HL-60 (cell line): ENCODE measurements at regions not wholly inside any gene's neighbourhood (a gene's known extent, or its start where the extent isn't known, plus 50 kb on each side); places are given as distances from the start of the nearest gene placed in this dataset.
"Not testable (repeated sequence)": the region's sequence is repeated elsewhere in the genome, so short reads cannot be mapped to it uniquely, and the experiment has no call there.

Experiments
- DNase-seq, 2 experiments: peaks; one replicate each; pipeline ENCODE4 v3.0.0-alpha.2; 2010 to 2020; ENCODE audit warnings: low read depth in 1 of 2, low spot score in 1 of 2
- H3K27ac ChIP-seq: fragments of 250-450 bp; sonication (Bioruptor Pico); replicated peaks from 2 replicates; pipeline ENCODE4 v1.5.1; 2020; ENCODE audit warnings: mild to moderate bottlenecking, moderate library complexity
- H3K27me3 ChIP-seq: fragments of 250-450 bp; sonication (Bioruptor Pico); 2 replicates; pipeline ENCODE4 v1.5.1; 2021; ENCODE audit warnings: mild to moderate bottlenecking, moderate library complexity; ENCODE audit not compliant: insufficient read depth, poor library complexity, severe bottlenecking
- H3K4me3 ChIP-seq: replicated peaks from 2 replicates; pipeline ENCODE4 v1.5.1; 2011; ENCODE audit warnings: mild to moderate bottlenecking, control low read depth, low read length; ENCODE audit not compliant: insufficient read depth
- GABPA ChIP-seq: IDR thresholded peaks from 2 replicates; pipeline ENCODE4 v1.6.1; 2012; ENCODE audit warnings: low read depth
- POLR2AphosphoS5 ChIP-seq: IDR thresholded peaks from 2 replicates; pipeline ENCODE4 v1.6.1; 2012; ENCODE audit warnings: low read depth
- REST ChIP-seq: IDR thresholded peaks from 2 replicates; pipeline ENCODE4 v1.6.1; 2012; ENCODE audit warnings: low read depth; ENCODE audit not compliant: insufficient replicate concordance
- SPI1 ChIP-seq: IDR thresholded peaks from 2 replicates; pipeline ENCODE4 v1.6.1; 2012; ENCODE audit warnings: low read depth, mild to moderate bottlenecking, borderline replicate concordance
- TF ChIP-seq, protein P1 (sequence below): IDR thresholded peaks from one replicate; pipeline ENCODE4 v1.5.1; 2011; ENCODE audit warnings: low read length, control low read depth, inconsistent platforms; ENCODE audit not compliant: insufficient read depth

- H3K27ac ChIP-seq = no peak overlapping the region
- no peaks in the 10 kb centered on the region for H3K27me3 ChIP-seq
- no peak for DNase-seq
- no peak overlapping the region for H3K4me3 ChIP-seq
- TF ChIP-seq POLR2AphosphoS5 (no peak), SPI1 (no peak), GABPA (no peak)
- TF ChIP-seq, protein P1, sequence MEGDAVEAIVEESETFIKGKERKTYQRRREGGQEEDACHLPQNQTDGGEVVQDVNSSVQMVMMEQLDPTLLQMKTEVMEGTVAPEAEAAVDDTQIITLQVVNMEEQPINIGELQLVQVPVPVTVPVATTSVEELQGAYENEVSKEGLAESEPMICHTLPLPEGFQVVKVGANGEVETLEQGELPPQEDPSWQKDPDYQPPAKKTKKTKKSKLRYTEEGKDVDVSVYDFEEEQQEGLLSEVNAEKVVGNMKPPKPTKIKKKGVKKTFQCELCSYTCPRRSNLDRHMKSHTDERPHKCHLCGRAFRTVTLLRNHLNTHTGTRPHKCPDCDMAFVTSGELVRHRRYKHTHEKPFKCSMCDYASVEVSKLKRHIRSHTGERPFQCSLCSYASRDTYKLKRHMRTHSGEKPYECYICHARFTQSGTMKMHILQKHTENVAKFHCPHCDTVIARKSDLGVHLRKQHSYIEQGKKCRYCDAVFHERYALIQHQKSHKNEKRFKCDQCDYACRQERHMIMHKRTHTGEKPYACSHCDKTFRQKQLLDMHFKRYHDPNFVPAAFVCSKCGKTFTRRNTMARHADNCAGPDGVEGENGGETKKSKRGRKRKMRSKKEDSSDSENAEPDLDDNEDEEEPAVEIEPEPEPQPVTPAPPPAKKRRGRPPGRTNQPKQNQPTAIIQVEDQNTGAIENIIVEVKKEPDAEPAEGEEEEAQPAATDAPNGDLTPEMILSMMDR = no peak
These were observed 97.2 kb downstream of the JRKL start for GRCh38 chr11:96486890-96487611.

DNA sequence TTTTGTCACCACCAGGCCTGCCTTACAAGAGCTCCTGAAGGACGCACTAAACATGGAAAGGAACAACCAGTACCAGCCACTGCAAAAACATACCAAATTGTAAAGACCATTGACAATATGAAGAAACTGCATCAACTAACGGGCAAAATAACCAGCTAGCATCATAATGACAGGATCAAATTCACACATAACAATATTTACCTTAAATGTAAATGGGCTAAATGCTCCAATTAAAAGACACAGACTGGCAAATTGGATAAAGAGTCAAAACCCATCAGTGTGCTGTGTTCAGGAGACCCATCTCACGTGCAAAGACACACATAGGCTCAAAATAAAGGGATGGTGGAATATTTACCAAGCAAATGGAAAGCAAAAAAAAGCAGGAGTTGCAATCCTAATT is 99.1 kb downstream of the JRKL start:
- DNase-seq, H3K27me3 ChIP-seq, H3K27ac ChIP-seq, H3K4me3 ChIP-seq: not testable (repeated sequence)

- no peaks in the 10 kb centered on the region for H3K27me3 ChIP-seq
- H3K27ac ChIP-seq = no peak overlapping the region
- TF ChIP-seq SPI1 = no peak
- TF ChIP-seq REST = no peak
- TF ChIP-seq, protein P1 = no peak
- TF ChIP-seq POLR2AphosphoS5 = no peak
- DNase-seq = no peak
- H3K4me3 ChIP-seq = no peak overlapping the region
These were observed 110.6 kb downstream of the JRKL start for GRCh38 chr11:96500440-96500839.

DNA sequence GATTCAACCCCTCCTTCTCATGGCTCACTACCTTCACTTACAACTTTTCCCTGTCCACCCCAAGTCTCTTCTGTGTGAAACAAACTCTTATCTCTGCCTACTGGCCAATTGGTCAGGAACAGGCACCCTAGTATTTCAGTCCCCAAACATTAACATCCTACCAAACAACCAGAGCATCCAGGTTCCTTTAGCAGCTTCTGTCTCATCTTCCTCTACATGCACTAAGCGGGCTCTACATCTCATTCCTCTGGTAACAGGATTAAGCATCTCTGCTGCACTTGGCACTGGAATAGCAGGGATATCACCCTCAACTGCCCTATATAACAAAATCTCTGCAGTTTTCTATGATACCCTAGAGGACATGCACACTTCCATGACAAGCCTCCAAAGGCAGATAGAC is 116.2 kb downstream of the JRKL start:
- no peak for TF ChIP-seq SPI1
- no peak for TF ChIP-seq GABPA
- TF ChIP-seq POLR2AphosphoS5 = no peak
- TF ChIP-seq, protein P1 = no peak
- no peak overlapping the region for H3K4me3 ChIP-seq
- no peak overlapping the region for H3K27ac ChIP-seq
- no peak for DNase-seq
- H3K27me3 ChIP-seq = peaks cover 2% of the 10 kb centered on the region

GRCh38 chr11:96506953-96507354 is 117.1 kb downstream of the JRKL start:
- Histone ChIP-seq H3K4me3 (no peak overlapping the region), H3K27me3 (peaks cover 2% of the 10 kb centered on the region), H3K27ac (no peak overlapping the region)
- DNase-seq = no peak
- TF ChIP-seq POLR2AphosphoS5 (no peak), GABPA (no peak), REST (no peak), SPI1 (no peak)
- TF ChIP-seq, protein P1 = no peak
